Common myeloid progenitor, CD34-positive (primary cell): ENCODE measurements at regions not wholly inside any gene's neighbourhood (a gene's known extent, or its start where the extent isn't known, plus 50 kb on each side); places are given as distances from the start of the nearest gene placed in this dataset.

Source experiments
- CTCF ChIA-PET: fragments of 350-600 bp; sonication (Branson Sonifier 250); formaldehyde crosslinking; loops from one replicate; lab custom pipeline; 2021; ENCODE audit warnings: antibody characterized with exemption; lab: Charles Lee
- POLR2A ChIA-PET: fragments of 350-600 bp; sonication (Branson Sonifier 250); formaldehyde crosslinking; loops from one replicate; lab custom pipeline; 2021; ENCODE audit warnings: antibody characterized with exemption; lab: Charles Lee
- DNase-seq, 3 donors: peaks; one replicate each; pipeline versions ENCODE4 v3.0.0 to v3.0.0-alpha.2; 2013
- H3K27ac ChIP-seq, 2 experiments: 1 replicate in 1 of 2; 2 replicates in 1 of 2; pipeline ENCODE4 v1.7.0; 2013; ENCODE audit warnings: inconsistent platforms in 2 of 2, low read length in 2 of 2, mild to moderate bottlenecking in 2 of 2, low read depth in 1 of 2, moderate library complexity in 1 of 2; ENCODE audit not compliant: severe bottlenecking in 2 of 2, insufficient read depth in 1 of 2, poor library complexity in 1 of 2
- H3K27me3 ChIP-seq, 5 experiments: replicated peaks in 2 of 5; 1 replicate in 3 of 5; 2 replicates in 2 of 5; pipeline versions ENCODE4 v1.6.1 to v1.7.0; 2013; ENCODE audit warnings: low read length in 4 of 5, mild to moderate bottlenecking in 2 of 5, moderate library complexity in 2 of 5, inconsistent platforms in 1 of 5; ENCODE audit not compliant: insufficient read depth in 5 of 5, control insufficient read depth in 4 of 5
- H3K36me3 ChIP-seq, 4 experiments: 1 replicate in 2 of 4; 2 replicates in 2 of 4; pipeline versions ENCODE4 v1.6.1 to v1.7.0; 2013; ENCODE audit warnings: low read length in 3 of 4, control low read depth in 1 of 4, mild to moderate bottlenecking in 1 of 4; ENCODE audit not compliant: control insufficient read depth in 4 of 4, insufficient read depth in 4 of 4
- H3K4me1 ChIP-seq, 4 experiments: 1 replicate in 3 of 4; 2 replicates in 1 of 4; pipeline versions ENCODE4 v1.6.1 to v1.7.1; 2013; ENCODE audit warnings: low read length in 3 of 4, mild to moderate bottlenecking in 3 of 4, control low read depth in 1 of 4, inconsistent platforms in 1 of 4, moderate library complexity in 1 of 4; ENCODE audit not compliant: control insufficient read depth in 4 of 4, insufficient read depth in 4 of 4; ENCODE audit errors: control extremely low read depth in 1 of 4
- H3K4me3 ChIP-seq, 7 experiments: 1 replicate in 4 of 7; 2 replicates in 3 of 7; pipeline versions ENCODE4 v1.5.1 to v1.7.0; 2013; ENCODE audit warnings: mild to moderate bottlenecking in 7 of 7, low read length in 6 of 7, moderate library complexity in 6 of 7, inconsistent platforms in 2 of 7, low read depth in 2 of 7, control low read depth in 1 of 7; ENCODE audit not compliant: insufficient read depth in 4 of 7, control insufficient read depth in 1 of 7; ENCODE audit errors: extremely low read depth in 1 of 7
- H3K9me3 ChIP-seq, 5 experiments: 1 replicate in 4 of 5; 2 replicates in 1 of 5; pipeline versions ENCODE4 v1.6.1 to v1.7.1; 2013; ENCODE audit warnings: low read length in 4 of 5, mild to moderate bottlenecking in 2 of 5, inconsistent platforms in 1 of 5, low read depth in 1 of 5, moderate library complexity in 1 of 5; ENCODE audit not compliant: control insufficient read depth in 4 of 5, insufficient read depth in 2 of 5; ENCODE audit errors: control extremely low read depth in 1 of 5
- WGBS: methylation state at CpG from one replicate; pipeline ENCODE4 v1.1.5; 2013; ENCODE audit not compliant: insufficient coverage; 5-methylcytosine and 5-hydroxymethylcytosine counted together

DNA sequence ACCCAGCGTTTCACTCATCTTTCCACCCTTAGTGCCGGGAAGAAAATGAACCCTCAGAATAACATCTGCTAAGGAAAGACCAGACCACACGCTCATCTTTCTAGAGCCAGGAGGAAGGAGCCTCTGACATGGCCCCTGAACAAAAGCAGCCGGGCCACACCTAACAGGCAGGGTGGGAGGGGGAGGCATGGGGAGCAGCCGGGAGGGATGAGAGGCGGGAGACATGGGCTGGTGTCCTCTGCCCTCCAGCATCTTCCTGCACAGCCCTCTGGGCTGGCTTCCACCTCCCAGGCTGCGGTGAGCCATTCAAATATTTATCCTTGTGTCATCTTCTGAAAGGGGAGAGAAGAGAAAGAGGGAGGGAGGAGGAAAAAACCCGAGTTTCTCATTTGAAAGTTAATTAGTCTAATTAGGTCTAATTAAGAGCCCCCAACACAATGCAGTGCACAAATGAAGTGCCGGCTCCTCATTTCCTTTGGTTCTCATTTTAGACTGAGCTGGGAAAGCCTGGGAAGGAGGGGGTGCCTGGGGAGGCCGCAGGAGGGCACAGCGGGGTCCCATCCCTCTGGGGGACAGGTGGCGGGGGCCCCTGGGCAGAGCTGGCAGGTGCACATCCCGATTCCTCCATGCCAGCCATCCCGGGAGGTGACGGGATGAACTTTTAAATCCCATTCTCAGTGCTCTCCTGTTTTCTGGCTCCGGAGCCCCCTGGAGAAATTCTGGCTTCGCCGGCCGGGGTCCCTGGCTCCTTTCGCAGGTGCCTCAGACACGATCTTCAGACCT, 90.5 kb downstream of the ENGASE start:
- H3K27me3 ChIP-seq, result no peaks in the 10 kb centered on the region
- ChIA-PET POLR2A (no interaction called here), CTCF (no interaction called here)
- 89% methylated on average over 16 of the region's 21 CpGs for WGBS
- no peak for DNase-seq
- no peaks in the 10 kb centered on the region for H3K9me3 ChIP-seq
- H3K4me3 ChIP-seq, result no peak overlapping the region
- peaks cover 0 to 9% (median 6%) of the 10 kb centered on the region in 4 experiments for H3K4me1 ChIP-seq
- no peaks in the 10 kb centered on the region for H3K36me3 ChIP-seq
- H3K27ac ChIP-seq, result no peak overlapping the region

GRCh38 chr17:79164408-79164807, 89.8 kb downstream of the ENGASE start:
- H3K36me3 ChIP-seq, result no peaks in the 10 kb centered on the region
- ChIA-PET POLR2A (no interaction called here), CTCF (no interaction called here)
- DNase-seq, result no peak
- 95% methylated on average over 7 of the region's 16 CpGs for WGBS
- H3K9me3 ChIP-seq, result no peaks in the 10 kb centered on the region
- H3K4me1 ChIP-seq, result peaks cover 0 to 9% (median 6%) of the 10 kb centered on the region in 4 experiments
- no peaks in the 10 kb centered on the region for H3K27me3 ChIP-seq
- H3K4me3 ChIP-seq, result no peak overlapping the region
- H3K27ac ChIP-seq, result no peak overlapping the region

- no peak overlapping the region for H3K27ac ChIP-seq
- peaks cover 0 to 9% (median 6%) of the 10 kb centered on the region in 4 experiments for H3K4me1 ChIP-seq
- 80% methylated on average over 12 of the region's 12 CpGs for WGBS
- ChIA-PET CTCF (interaction anchor here (1.3 kb wide), 1 partner anchor 13 kb away, joined by 3 read pairs; no protein-coding TSS in a partner anchor), POLR2A (no interaction called here)
- H3K36me3 ChIP-seq, result no peaks in the 10 kb centered on the region
- no peaks in the 10 kb centered on the region for H3K9me3 ChIP-seq
- H3K4me3 ChIP-seq, result no peak overlapping the region
- peaks cover 0 to 2% (median 0%) of the 10 kb centered on the region in 5 experiments for H3K27me3 ChIP-seq
- no peak for DNase-seq
Measured at GRCh38 chr17:79163071-79163470, 88.4 kb downstream of the ENGASE start.

GRCh38 chr17:79162012-79162963, 87.7 kb downstream of the ENGASE start:
- DNase-seq, result no peak
- ChIA-PET POLR2A (no interaction called here), CTCF (interaction anchor here (1.3 kb wide), 1 partner anchor 14 kb away, joined by 3 read pairs; no protein-coding TSS in a partner anchor)
- Histone ChIP-seq H3K4me3 (no peak overlapping the region), H3K4me1 (peaks cover 0 to 9% (median 6%) of the 10 kb centered on the region in 4 experiments), H3K36me3 (no peaks in the 10 kb centered on the region), H3K27me3 (peaks cover 0 to 2% (median 0%) of the 10 kb centered on the region in 5 experiments), H3K9me3 (no peaks in the 10 kb centered on the region), H3K27ac (no peak overlapping the region)
- WGBS, result 90% methylated on average over 22 of the region's 26 CpGs

DNA sequence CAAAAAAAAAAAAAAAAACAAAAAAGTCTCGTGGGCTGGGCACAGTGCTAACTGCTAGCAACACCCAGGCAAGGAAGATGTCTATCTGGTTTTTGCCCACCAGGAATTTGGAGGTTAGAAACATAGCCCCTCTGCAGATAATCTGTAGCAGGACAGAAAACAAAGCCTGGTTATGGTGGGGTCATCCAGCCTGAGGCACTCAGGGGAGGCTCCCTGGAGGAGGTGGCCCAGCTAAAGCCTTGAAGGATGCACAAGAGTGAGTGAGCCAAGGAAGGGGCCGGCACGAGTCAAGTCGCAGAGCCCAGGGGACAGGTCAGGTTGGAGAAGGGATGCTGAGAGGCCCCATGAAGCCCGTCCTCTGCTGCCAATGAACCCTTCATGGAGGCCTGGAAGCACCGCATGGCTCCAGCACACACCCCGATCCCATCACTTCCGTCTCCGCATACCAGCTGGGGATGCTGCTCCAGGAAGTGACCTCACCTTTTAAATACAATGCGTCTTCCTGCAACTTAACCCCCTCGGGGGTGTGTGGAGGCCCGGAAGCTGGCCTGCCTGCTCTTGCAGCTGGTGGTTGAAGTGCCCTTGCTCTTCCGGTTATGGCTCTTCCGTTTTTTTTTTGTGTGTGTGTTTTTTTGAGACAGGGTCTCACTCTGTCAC, 86.5 kb downstream of the ENGASE start:
- Histone ChIP-seq H3K4me3 (peak overlapping the region in 1 of 7 experiments; percentile 32), H3K27ac (no peak overlapping the region), H3K9me3 (no peaks in the 10 kb centered on the region), H3K27me3 (peaks cover 0 to 4% (median 0%) of the 10 kb centered on the region in 5 experiments), H3K36me3 (no peaks in the 10 kb centered on the region), H3K4me1 (peaks cover 0 to 9% (median 6%) of the 10 kb centered on the region in 4 experiments)
- peak; percentile 38 to 83 (median 73) for DNase-seq
- WGBS, result 50% methylated on average over 10 of the region's 14 CpGs
- CTCF ChIA-PET, result no interaction called here
- POLR2A ChIA-PET, result interaction anchor here (0.6 kb wide), 1 partner anchor 54 kb away, joined by 3 read pairs; no protein-coding TSS in a partner anchor

- Histone ChIP-seq H3K9me3 (no peaks in the 10 kb centered on the region), H3K4me3 (no peak overlapping the region), H3K27ac (no peak overlapping the region), H3K36me3 (no peaks in the 10 kb centered on the region), H3K27me3 (peaks cover 0 to 4% (median 0%) of the 10 kb centered on the region in 5 experiments), H3K4me1 (peaks cover 0 to 9% (median 6%) of the 10 kb centered on the region in 4 experiments)
- CTCF ChIA-PET, result no interaction called here
- POLR2A ChIA-PET, result no interaction called here
- 94% methylated on average over 12 of the region's 13 CpGs for WGBS
- no peak for DNase-seq
Measured at GRCh38 chr17:79159926-79160325, 85.3 kb downstream of the ENGASE start.
